Ovary (tissue), 7 donors: ENCODE measurements at regions not wholly inside any gene's neighbourhood (a gene's known extent, or its start where the extent isn't known, plus 50 kb on each side); places are given as distances from the start of the nearest gene placed in this dataset.

Source experiments
- DNase-seq, 5 donors: peaks; one replicate each; pipeline ENCODE4 v3.0.0-alpha.2; 2019 to 2020
- H3K27ac ChIP-seq, 2 donors: fragments of 200-600 bp; one replicate each; pipeline versions ENCODE4 v1.5.1 to v1.8.0; 2019 to 2022
- H3K27me3 ChIP-seq: fragments of 200-600 bp; one replicate; pipeline ENCODE4 v1.8.0; 2022
- H3K36me3 ChIP-seq: fragments of 200-600 bp; sonication (generic); one replicate; pipeline ENCODE4 v1.5.1; 2019
- H3K4me1 ChIP-seq: one replicate; pipeline ENCODE4 v1.8.1; 2013; ENCODE audit warnings: mild to moderate bottlenecking, moderate library complexity; ENCODE audit not compliant: insufficient read depth
- H3K4me3 ChIP-seq: fragments of 200-600 bp; sonication (generic); one replicate; pipeline ENCODE4 v1.5.1; 2017
- H3K9me3 ChIP-seq, 2 donors: fragments of 200-600 bp in 1 of 2; sonication (generic) in 1 of 2; one replicate each; pipeline versions ENCODE4 v1.5.1 to v1.8.1; 2013 to 2019; ENCODE audit warnings: mild to moderate bottlenecking in 1 of 2, moderate library complexity in 1 of 2
- CTCF ChIP-seq, 3 donors: fragments of 450-650 bp in 2 of 3; fragments of 200-600 bp in 1 of 3; IDR thresholded peaks; one replicate each; pipeline versions ENCODE4 v1.5.1 to v1.8.0; 2016 to 2022; ENCODE audit warnings: antibody characterized with exemption in 3 of 3, mild to moderate bottlenecking in 1 of 3
- EP300 ChIP-seq: sonication (generic); formaldehyde crosslinking; IDR thresholded peaks from one replicate; pipeline ENCODE4 v1.6.1; 2017; ENCODE audit warnings: antibody characterized with exemption
- POLR2A ChIP-seq: fragments of 450-650 bp; IDR thresholded peaks from one replicate; pipeline ENCODE4 v1.6.1; 2017; ENCODE audit warnings: antibody characterized with exemption, mild to moderate bottlenecking, moderate library complexity
- WGBS, 3 donors: extraction: QIAGEN DNeasy Blood & Tissue Kit in 1 of 3; methylation state at CpG; one replicate each; pipeline versions ENCODE4 v1.1.5 to v1.1.7; 2013 to 2017; 5-methylcytosine and 5-hydroxymethylcytosine counted together
- intact Hi-C, 4 donors: fragments of 100-400 bp; cut with DNase I; formaldehyde crosslinking; loops; one replicate each; pipeline versions ENCODE4 v1.11.0 to v1.15.1; 2022 to 2023
- donor health status: DM: no; HTN: no; CAD: no; lungs with moderate emphysema.
- donor health status: DM: no; HTN: no; CAD: no.
- donor health status: Bipolar disorder and iron deficiency.
- donor health status: DM: no; HTN: no; CAD: no.
- donor health status: DM: yes; HTN: yes; CAD: no.

GRCh38 chr14:61644175-61644574 lies 51.1 kb upstream of the HIF1A start:
- Histone ChIP-seq H3K27me3 (no peaks in the 10 kb centered on the region), H3K27ac (no peak overlapping the region), H3K4me1 (no peaks in the 10 kb centered on the region), H3K36me3 (no peaks in the 10 kb centered on the region), H3K4me3 (no peak overlapping the region), H3K9me3 (no peaks in the 10 kb centered on the region)
- intact Hi-C loops: no loop called here
- no peak for TF ChIP-seq POLR2A
- no peak for TF ChIP-seq EP300
- DNase-seq: no peak

- H3K36me3 ChIP-seq: no peaks in the 10 kb centered on the region
- no peaks in the 10 kb centered on the region for H3K27me3 ChIP-seq
- intact Hi-C loops: no loop called here
- no peak for TF ChIP-seq CTCF (IDR thresholded peaks at IDR 0.05)
- no peak overlapping the region for H3K4me3 ChIP-seq
- no peak overlapping the region for H3K27ac ChIP-seq
- DNase-seq: no peak
- H3K9me3 ChIP-seq: no peaks in the 10 kb centered on the region
- WGBS, 3 donors: 44 to 58% (median 51%) methylated on average over 2 of the region's 2 CpGs
- no peaks in the 10 kb centered on the region for H3K4me1 ChIP-seq
These were observed 50.5 kb upstream of the HIF1A start for GRCh38 chr14:61644834-61645233.

- no peak for TF ChIP-seq CTCF (IDR thresholded peaks at IDR 0.05)
- TF ChIP-seq EP300: no peak
- no peak for TF ChIP-seq POLR2A
- Histone ChIP-seq H3K4me3 (no peak overlapping the region), H3K4me1 (no peaks in the 10 kb centered on the region), H3K27ac (no peak overlapping the region), H3K9me3 (no peaks in the 10 kb centered on the region), H3K36me3 (no peaks in the 10 kb centered on the region), H3K27me3 (no peaks in the 10 kb centered on the region)
- intact Hi-C loops: no loop called here
- DNase-seq: no peak
These were observed 50.1 kb upstream of the HIF1A start for GRCh38 chr14:61645247-61645646.
